T-helper 1 cell treated with Interleukin-12 subunit alpha and Interleukin-12 subunit beta and Interleukin-4 antibody, amounts not matched to agents 30 μg/mL and 1 μg/mL, for 36 hours (primary cell): ENCODE measurements at regions not wholly inside any gene's neighbourhood (a gene's known extent, or its start where the extent isn't known, plus 50 kb on each side); places are given as distances from the start of the nearest gene placed in this dataset.

Source experiments
- H3K27ac Mint-ChIP-seq: one replicate; pipeline ENCODE4 v1.8.0; 2021; ENCODE audit warnings: mild to moderate bottlenecking, mixed read lengths
- H3K27me3 Mint-ChIP-seq: one replicate; pipeline ENCODE4 v1.8.0; 2021; ENCODE audit warnings: low read depth, mixed read lengths
- H3K36me3 Mint-ChIP-seq: one replicate; pipeline ENCODE4 v1.8.0; 2021; ENCODE audit warnings: low read depth, mixed read lengths
- H3K4me1 Mint-ChIP-seq: one replicate; pipeline ENCODE4 v1.8.0; 2021; ENCODE audit warnings: low read depth, mixed read lengths
- H3K4me3 Mint-ChIP-seq: one replicate; pipeline ENCODE4 v1.8.0; 2021; ENCODE audit warnings: mild to moderate bottlenecking, moderate library complexity, mixed read lengths
- H3K9me3 Mint-ChIP-seq: one replicate; pipeline ENCODE4 v1.8.0; 2021; ENCODE audit warnings: mixed read lengths

- no peaks in the 10 kb centered on the region for H3K9me3 Mint-ChIP-seq
- peaks cover 10% of the 10 kb centered on the region for H3K27me3 Mint-ChIP-seq
- no peaks in the 10 kb centered on the region for H3K36me3 Mint-ChIP-seq
- no peaks in the 10 kb centered on the region for H3K4me1 Mint-ChIP-seq
- no peak overlapping the region for H3K4me3 Mint-ChIP-seq
- no peak overlapping the region for H3K27ac Mint-ChIP-seq
These were observed 187.1 kb upstream of the CDKN3 start for GRCh38 chr14:54209511-54210250.

GRCh38 chr14:54211551-54212308 is 185.1 kb upstream of the CDKN3 start:
- no peak overlapping the region for H3K4me3 Mint-ChIP-seq
- H3K9me3 Mint-ChIP-seq, result no peaks in the 10 kb centered on the region
- no peaks in the 10 kb centered on the region for H3K4me1 Mint-ChIP-seq
- H3K36me3 Mint-ChIP-seq, result no peaks in the 10 kb centered on the region
- peaks cover 11% of the 10 kb centered on the region for H3K27me3 Mint-ChIP-seq
- no peak overlapping the region for H3K27ac Mint-ChIP-seq

GRCh38 chr14:54213536-54213935 is 183.3 kb upstream of the CDKN3 start:
- H3K27me3 Mint-ChIP-seq, result peaks cover 20% of the 10 kb centered on the region
- no peaks in the 10 kb centered on the region for H3K36me3 Mint-ChIP-seq
- H3K4me1 Mint-ChIP-seq, result no peaks in the 10 kb centered on the region
- H3K4me3 Mint-ChIP-seq, result no peak overlapping the region
- H3K27ac Mint-ChIP-seq, result no peak overlapping the region
- no peaks in the 10 kb centered on the region for H3K9me3 Mint-ChIP-seq

- Mint-ChIP-seq H3K27me3 (peaks cover 48% of the 10 kb centered on the region), H3K36me3 (no peaks in the 10 kb centered on the region), H3K4me1 (peaks cover 6% of the 10 kb centered on the region), H3K27ac (no peak overlapping the region), H3K4me3 (no peak overlapping the region), H3K9me3 (no peaks in the 10 kb centered on the region)
These were observed 180.0 kb upstream of the CDKN3 start for GRCh38 chr14:54216827-54217226.

GRCh38 chr14:54219261-54220070 is 177.3 kb upstream of the CDKN3 start:
- no peak overlapping the region for H3K4me3 Mint-ChIP-seq
- peaks cover 65% of the 10 kb centered on the region for H3K27me3 Mint-ChIP-seq
- H3K36me3 Mint-ChIP-seq, result no peaks in the 10 kb centered on the region
- H3K4me1 Mint-ChIP-seq, result peaks cover 6% of the 10 kb centered on the region
- H3K9me3 Mint-ChIP-seq, result no peaks in the 10 kb centered on the region
- no peak overlapping the region for H3K27ac Mint-ChIP-seq

- H3K27ac Mint-ChIP-seq, result no peak overlapping the region
These were observed 176.6 kb upstream of the CDKN3 start for GRCh38 chr14:54220071-54220703.

GRCh38 chr14:54220704-54221431 is 175.9 kb upstream of the CDKN3 start:
- Mint-ChIP-seq H3K9me3 (no peaks in the 10 kb centered on the region), H3K27me3 (peaks cover 70% of the 10 kb centered on the region), H3K27ac (no peak overlapping the region), H3K36me3 (no peaks in the 10 kb centered on the region), H3K4me3 (no peak overlapping the region), H3K4me1 (peaks cover 6% of the 10 kb centered on the region)

More at GRCh38 chr14:54220071-54220703, 176.6 kb upstream of the CDKN3 start:
- Mint-ChIP-seq H3K36me3 (no peaks in the 10 kb centered on the region), H3K27me3 (peaks cover 65% of the 10 kb centered on the region), H3K9me3 (no peaks in the 10 kb centered on the region), H3K4me1 (peaks cover 6% of the 10 kb centered on the region), H3K4me3 (peak overlapping the region; percentile 53)

GRCh38 chr14:54221432-54221803 is 175.4 kb upstream of the CDKN3 start:
- H3K27me3 Mint-ChIP-seq, result peaks cover 73% of the 10 kb centered on the region
- H3K4me3 Mint-ChIP-seq, result no peak overlapping the region
- H3K4me1 Mint-ChIP-seq, result peaks cover 6% of the 10 kb centered on the region
- H3K9me3 Mint-ChIP-seq, result no peaks in the 10 kb centered on the region
- no peak overlapping the region for H3K27ac Mint-ChIP-seq
- no peaks in the 10 kb centered on the region for H3K36me3 Mint-ChIP-seq

GRCh38 chr14:54221971-54222370 is 174.8 kb upstream of the CDKN3 start:
- Mint-ChIP-seq H3K4me1 (peaks cover 6% of the 10 kb centered on the region), H3K9me3 (no peaks in the 10 kb centered on the region), H3K27me3 (peaks cover 70% of the 10 kb centered on the region), H3K36me3 (no peaks in the 10 kb centered on the region), H3K27ac (no peak overlapping the region), H3K4me3 (no peak overlapping the region)

- no peak overlapping the region for H3K4me3 Mint-ChIP-seq
- H3K36me3 Mint-ChIP-seq, result no peaks in the 10 kb centered on the region
- H3K4me1 Mint-ChIP-seq, result peaks cover 6% of the 10 kb centered on the region
- H3K27me3 Mint-ChIP-seq, result peaks cover 61% of the 10 kb centered on the region
- no peak overlapping the region for H3K27ac Mint-ChIP-seq
- H3K9me3 Mint-ChIP-seq, result no peaks in the 10 kb centered on the region
These were observed 172.9 kb upstream of the CDKN3 start for GRCh38 chr14:54223831-54224402.

- no peak overlapping the region for H3K27ac Mint-ChIP-seq
- peaks cover 3% of the 10 kb centered on the region for H3K4me1 Mint-ChIP-seq
- no peak overlapping the region for H3K4me3 Mint-ChIP-seq
- H3K27me3 Mint-ChIP-seq, result peaks cover 46% of the 10 kb centered on the region
- no peaks in the 10 kb centered on the region for H3K9me3 Mint-ChIP-seq
- no peaks in the 10 kb centered on the region for H3K36me3 Mint-ChIP-seq
These were observed 171.2 kb upstream of the CDKN3 start for GRCh38 chr14:54225457-54226060.

- no peaks in the 10 kb centered on the region for H3K9me3 Mint-ChIP-seq
- peaks cover 44% of the 10 kb centered on the region for H3K27me3 Mint-ChIP-seq
- no peak overlapping the region for H3K27ac Mint-ChIP-seq
- no peaks in the 10 kb centered on the region for H3K36me3 Mint-ChIP-seq
- H3K4me1 Mint-ChIP-seq, result no peaks in the 10 kb centered on the region
- H3K4me3 Mint-ChIP-seq, result no peak overlapping the region
These were observed 170.7 kb upstream of the CDKN3 start for GRCh38 chr14:54226103-54226502.

GRCh38 chr14:54226558-54226957 is 170.2 kb upstream of the CDKN3 start:
- Mint-ChIP-seq H3K4me1 (no peaks in the 10 kb centered on the region), H3K27me3 (peaks cover 43% of the 10 kb centered on the region), H3K36me3 (no peaks in the 10 kb centered on the region), H3K27ac (no peak overlapping the region), H3K4me3 (no peak overlapping the region), H3K9me3 (no peaks in the 10 kb centered on the region)
